Testis (tissue), 2 donors: ENCODE measurements at regions not wholly inside any gene's neighbourhood (a gene's known extent, or its start where the extent isn't known, plus 50 kb on each side); places are given as distances from the start of the nearest gene placed in this dataset.

Source experiments
- CTCF ChIP-seq, 3 experiments: fragments of 450-650 bp in 2 of 3; fragments of 200-600 bp in 1 of 3; sonication (generic) in 1 of 3; IDR thresholded peaks; one replicate each; pipeline ENCODE4 v1.5.1; 2016 to 2019; ENCODE audit warnings: antibody characterized with exemption in 3 of 3, mild to moderate bottlenecking in 2 of 3, moderate library complexity in 1 of 3
- POLR2A ChIP-seq: fragments of 450-650 bp; IDR thresholded peaks from one replicate; pipeline ENCODE4 v1.6.1; 2017; ENCODE audit warnings: antibody characterized with exemption, mild to moderate bottlenecking, moderate library complexity

GRCh38 chr6:165939601-165940290, 227.9 kb downstream of the TBXT start:
- TF ChIP-seq CTCF (IDR thresholded peaks at IDR 0.05): no peak
- no peak for TF ChIP-seq POLR2A
